ENCODE measurements at regions not wholly inside any gene's neighbourhood (a gene's known extent, or its start where the extent isn't known, plus 50 kb on each side); places are given as distances from the start of the nearest gene placed in this dataset.
"Not testable (repeated sequence)": the region's sequence is repeated elsewhere in the genome, so short reads cannot be mapped to it uniquely, and the experiment has no call there.

DNA sequence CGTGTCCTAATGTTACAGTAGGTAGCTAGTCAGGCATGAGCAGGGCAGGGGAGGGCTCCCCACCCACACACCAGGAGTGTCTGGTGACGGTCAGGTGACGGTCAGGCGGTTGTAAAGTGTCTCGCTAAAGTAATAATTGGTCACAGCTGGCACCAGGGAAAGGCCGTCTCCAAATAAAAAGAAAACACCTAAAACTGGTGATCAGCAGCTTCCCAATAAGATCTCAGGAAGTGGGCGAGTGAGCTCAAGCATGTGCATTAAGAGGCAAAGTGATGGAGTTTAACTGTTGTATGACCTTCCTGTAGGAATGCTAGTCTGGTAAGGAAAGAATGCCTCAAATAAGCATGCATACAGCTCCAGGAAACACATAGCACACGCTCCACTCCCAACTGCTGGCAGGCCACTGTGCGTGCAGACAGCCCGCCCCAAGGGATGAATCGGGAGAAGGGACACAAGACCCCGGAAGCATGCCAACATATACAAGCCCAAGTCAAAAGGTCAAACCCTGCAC is 177.1 kb downstream of the RNF144A start:
- no peak for DNase-seq

DNA sequence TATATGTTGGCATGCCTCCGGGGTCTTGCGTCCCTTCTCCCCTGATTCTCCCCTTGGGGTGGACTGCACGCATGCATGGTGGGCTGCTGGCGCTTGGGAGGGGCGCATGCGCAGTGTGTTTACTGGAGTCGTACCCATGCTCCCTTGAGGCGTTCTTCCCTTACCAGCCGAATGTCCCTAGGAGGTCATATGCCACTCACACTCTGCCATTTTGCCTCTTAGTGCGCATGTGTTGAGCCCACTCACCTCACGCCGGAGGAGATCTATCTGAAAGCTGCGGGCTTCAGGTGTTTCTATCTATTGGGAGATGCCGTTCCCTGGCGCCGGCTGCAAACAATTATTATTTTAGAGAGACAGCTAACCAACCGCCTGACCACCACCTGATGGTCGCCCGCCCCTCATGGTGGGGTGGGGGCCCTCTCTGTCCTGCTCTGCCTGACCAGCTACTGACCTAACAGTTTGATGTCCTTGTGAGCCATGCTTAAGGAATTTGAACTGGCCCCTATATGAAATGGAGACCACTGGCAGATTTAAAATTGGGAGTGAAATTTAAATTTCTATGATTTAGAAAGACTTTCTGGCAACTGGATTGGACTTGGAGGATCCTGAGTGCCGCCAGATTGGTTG is 179.6 kb downstream of the RNF144A start:
- no peak for DNase-seq

- peak; percentile 68 for DNase-seq
Observed at GRCh38 chr2:7097353-7097895, 180.2 kb downstream of the RNF144A start.

- DNase-seq: no peak
Observed at GRCh38 chr2:7098816-7099215, 181.6 kb downstream of the RNF144A start.

DNA sequence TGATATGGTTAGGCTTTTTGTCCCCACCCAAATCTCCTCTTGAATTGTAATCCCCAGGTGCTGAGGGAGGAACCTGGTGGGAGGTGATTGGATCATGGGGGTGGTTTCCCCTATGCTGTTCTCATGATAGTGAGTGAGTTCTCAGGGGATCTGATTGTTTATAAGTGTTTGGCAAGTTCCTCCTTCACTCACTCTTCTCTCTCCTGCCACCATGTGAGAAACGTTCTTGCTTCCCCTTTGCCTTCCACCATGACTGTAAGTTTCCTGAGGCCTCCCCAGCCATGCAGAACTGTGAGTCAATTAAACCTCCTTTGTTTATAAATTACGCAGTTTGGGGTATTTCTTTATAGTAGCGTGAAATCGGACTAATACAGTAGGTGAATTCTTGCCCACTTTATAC is 182.5 kb downstream of the RNF144A start:
- not testable (repeated sequence) for DNase-seq

- no peak for DNase-seq
Observed at GRCh38 chr2:7102826-7103225, 185.6 kb downstream of the RNF144A start.

DNA sequence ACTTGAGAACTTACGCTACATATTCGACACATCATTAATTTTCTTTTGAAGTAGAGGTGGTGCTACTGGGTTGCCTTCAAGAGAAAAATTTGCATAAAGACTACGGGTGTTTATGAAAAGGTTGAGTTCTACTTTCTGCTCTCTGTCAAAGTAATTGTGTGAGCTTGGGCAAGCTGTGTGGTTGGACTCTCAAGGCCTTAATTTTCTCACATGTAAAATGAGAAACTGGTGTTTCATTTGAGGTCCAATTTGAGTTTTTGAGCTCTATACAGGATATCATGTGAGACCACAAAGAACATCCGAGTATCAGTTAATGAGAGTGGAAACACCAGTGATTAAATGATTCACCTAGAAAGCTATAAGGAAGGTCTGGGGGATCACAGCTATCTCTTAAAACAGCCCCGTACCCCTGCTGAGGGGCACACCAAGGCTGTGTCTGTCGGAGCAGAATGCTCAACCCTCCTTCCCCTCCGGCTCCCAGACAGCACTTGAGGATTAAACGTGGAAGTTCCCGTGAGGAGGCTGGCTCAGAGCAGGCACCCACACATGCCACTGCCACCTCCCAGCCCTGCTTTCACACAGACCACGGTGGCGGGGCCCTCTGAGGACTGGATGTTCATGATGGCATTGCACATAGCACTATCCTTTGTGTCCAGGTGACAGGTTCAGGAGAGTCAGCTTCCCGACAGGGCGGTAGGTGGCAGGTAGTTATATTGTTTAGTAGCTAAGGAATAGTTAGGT is 191.8 kb downstream of the RNF144A start:
- no peak for DNase-seq

DNA sequence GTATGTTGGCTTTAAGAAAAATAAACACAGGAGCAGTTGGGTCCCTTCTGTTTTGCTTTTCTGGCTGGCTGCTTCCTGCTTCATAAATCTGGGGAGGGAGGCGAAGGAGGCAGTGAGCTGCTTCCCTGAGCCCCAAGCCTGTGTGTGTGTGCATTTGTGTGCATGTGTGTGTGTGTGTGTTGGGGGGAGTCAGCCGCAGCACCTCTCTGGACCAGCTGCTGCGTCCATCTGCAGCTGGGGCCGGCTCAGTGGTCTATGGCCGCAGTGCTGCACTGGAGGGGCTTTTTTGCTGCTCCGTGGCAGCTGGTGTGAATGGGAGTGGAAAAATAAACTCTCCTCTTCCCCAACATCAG is 192.3 kb downstream of the RNF144A start:
- no peak for DNase-seq

GRCh38 chr2:7111626-7112025 is 194.4 kb downstream of the RNF144A start:
- DNase-seq: no peak

- no peak for DNase-seq
Observed at GRCh38 chr2:7115364-7115763, 198.2 kb downstream of the RNF144A start.

DNA sequence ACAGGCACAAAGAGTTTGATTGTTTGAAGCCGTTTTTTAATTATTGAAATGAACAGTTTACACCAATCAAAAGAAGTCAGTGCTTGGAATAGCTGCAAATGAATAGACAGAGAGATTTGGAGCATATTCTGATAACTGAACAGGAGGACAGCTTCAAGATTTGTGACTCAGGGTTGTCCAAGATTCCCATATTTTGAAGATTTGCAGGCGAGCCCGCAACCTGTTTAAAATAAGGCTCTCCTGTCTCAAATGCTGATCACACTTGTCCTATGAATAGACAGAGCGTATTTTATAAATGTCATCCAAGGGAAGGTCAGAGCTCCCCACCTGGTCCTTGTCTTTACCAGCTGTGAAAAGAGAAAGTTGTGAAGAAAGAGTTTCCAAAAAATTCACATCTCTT is 198.7 kb downstream of the RNF144A start:
- no peak for DNase-seq

DNA sequence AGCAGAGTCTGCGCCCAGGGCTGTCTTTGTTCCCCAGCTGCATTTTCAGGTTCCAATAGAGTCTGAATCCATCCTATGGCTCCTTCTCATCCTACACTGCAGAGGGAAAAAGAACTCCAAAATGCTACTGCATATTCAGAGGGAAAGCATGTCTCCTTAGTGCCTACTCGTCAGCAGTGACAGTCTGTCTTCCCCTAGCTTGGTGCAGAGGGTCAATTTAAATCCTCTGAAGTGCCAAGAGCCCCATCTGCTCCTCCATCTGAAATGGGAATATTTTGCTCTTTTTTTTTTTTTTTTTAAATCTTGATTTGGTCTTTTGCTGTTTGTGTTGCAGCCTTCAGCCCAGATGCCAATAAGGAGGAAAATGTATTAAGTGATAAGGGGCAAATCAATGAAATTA is 199.3 kb downstream of the RNF144A start:
- DNase-seq: no peak

GRCh38 chr2:7117076-7117475 is 199.9 kb downstream of the RNF144A start:
- DNase-seq: no peak

DNA sequence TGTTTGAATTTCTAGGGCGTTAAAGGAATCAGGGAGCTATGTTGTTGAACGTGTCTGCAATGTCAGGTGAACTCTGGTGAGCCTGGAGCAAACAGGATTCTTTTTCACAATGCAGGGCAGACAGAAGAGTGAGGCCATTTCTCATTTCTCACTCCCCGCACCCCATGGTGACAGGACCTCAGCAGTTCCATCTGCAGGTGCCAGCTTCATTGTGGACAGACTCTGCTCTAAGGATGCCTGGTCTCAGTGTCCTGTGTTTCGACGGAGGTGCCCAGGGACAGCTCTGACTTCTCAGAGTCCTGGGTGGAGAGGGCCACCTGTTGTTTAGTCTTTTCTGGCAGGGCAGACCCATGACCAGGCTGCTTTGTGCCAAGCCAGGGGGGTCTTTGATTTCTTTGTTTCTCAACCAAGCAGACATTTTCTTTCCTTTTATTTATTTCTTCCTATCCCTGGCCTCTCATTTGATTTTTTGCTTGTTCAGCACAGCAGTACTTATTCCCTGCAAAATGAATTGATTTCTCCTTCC is 201.5 kb downstream of the RNF144A start:
- DNase-seq: no peak

DNA sequence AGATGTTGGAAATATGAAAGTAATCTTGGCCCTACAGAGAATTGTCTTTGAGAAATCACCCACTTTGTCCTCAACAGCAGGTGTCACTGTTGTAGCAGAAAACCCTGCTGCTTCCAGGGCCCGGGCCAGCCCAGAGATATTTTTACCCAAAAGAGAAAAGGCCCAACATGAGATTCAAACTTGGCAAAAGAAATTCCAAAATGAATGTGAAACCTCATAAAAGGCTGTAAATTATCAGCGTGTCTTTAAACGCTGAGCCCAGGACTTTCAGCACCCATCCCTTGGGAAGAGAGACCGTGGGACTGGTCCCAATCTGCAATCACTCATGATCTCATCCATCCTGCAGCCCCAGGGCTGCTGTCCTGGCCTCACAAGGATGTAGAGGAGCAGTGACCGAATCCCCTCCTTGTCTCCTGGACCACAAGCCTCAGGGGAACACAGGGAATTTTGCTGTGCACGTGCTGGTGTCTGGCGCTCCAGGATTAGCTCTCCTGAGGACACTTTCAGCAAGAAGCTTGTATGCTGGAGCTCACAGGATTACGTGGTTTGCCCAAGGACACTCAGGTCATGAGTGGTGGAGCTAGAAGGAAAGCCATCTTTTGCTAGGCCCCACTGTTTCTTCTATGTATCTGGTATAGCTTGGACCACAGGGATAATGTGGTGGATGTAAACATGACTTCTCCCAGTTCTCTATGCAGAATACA is 202.1 kb downstream of the RNF144A start:
- DNase-seq: no peak

DNA sequence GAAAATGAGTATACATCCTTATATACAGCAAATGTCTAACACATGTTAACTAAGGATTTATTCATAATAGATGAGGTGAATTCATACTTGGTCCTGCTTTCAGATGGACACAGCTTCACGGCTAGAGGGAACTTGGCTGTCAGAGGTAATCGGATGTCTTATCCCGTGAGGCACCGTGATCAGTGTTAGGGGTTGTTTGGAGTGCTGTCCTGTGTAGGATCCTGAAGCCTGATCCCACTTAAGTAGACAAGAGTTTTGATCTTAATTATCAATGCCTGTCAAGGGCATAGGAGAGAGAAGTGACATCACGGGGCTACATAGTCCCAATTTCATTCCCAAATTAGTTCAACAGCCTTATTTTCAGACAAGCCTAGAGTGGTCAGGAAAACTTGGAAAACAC is 204.6 kb downstream of the RNF144A start:
- DNase-seq: no peak

- DNase-seq: no peak
Observed at GRCh38 chr2:7127156-7127555, 209.9 kb downstream of the RNF144A start.

GRCh38 chr2:7127687-7128086 is 210.5 kb downstream of the RNF144A start:
- DNase-seq: no peak

DNA sequence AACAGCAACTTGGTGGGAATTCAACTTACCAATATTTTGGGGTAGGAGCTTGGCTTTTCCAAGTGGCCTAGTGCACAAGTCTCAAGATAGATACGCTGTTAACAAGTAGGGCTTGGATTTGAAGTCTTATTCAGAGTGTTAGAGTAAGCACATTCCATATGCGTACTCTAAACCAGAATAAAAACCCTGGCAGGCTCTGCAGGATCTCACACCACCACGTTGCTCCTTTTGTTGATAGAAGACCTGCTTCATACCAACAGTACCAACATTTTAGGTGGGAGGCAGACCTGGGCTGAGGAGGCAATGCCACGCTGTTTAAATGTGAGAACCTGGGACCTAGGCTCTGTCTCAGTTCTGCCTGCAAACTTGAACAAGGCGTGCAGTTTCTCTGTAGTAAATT is 214.0 kb downstream of the RNF144A start:
- no peak for DNase-seq

DNA sequence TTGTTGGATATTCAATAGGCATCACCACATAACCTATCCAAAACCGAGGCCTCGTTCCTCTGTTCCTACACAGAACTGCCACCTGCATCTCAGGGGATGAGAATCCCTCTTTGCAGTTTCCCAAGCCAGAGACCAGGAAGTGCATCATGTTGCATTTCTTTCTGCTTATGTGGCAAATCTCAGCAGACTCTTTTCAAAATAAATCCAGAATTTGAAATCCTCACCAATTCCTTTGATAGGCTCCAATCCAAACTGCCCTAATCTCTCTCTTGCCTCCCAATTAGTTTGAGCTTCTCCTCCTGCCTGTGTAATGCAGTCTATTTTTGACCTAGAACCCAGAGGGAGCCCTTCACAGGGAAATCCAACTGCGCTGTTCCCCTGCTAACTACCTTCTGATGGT is 215.5 kb downstream of the RNF144A start:
- DNase-seq: no peak

GRCh38 chr2:7133521-7133920 is 216.3 kb downstream of the RNF144A start:
- DNase-seq: no peak

GRCh38 chr2:7140306-7140705 is 223.1 kb downstream of the RNF144A start:
- DNase-seq: no peak

DNA sequence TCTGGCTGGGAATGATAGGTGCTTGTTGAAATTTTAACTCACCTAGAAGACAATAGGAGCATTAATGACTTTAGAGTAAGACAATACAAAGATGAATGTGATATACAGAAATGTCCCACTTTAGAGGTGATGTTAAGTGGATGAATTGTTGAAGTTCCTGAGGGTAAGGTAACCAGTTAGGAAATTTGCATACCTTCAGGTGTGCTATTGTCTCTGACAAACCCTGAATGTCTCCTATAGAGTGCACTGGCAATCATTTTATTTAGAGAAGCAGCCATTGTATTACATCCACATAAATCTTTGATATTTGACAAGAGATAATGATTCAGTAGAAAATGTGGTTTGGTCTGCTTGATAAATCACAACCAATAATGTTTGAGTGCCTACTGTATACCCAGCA is 228.5 kb downstream of the RNF144A start:
- no peak for DNase-seq

- DNase-seq: no peak
Observed at GRCh38 chr2:7146151-7146550, 228.9 kb downstream of the RNF144A start.
